Body of pancreas (tissue), 4 donors: ENCODE measurements at regions not wholly inside any gene's neighbourhood (a gene's known extent, or its start where the extent isn't known, plus 50 kb on each side); places are given as distances from the start of the nearest gene placed in this dataset.

Experiments used
- POLR2A ChIP-seq, 3 donors: fragments of 450-650 bp; IDR thresholded peaks; one replicate each; pipeline ENCODE4 v1.6.1; 2016; ENCODE audit warnings: antibody characterized with exemption in 3 of 3, mild to moderate bottlenecking in 2 of 3
- TF ChIP-seq, protein P1 (sequence below), 7 experiments: fragments of 450-650 bp in 4 of 7; fragments of 200-600 bp in 3 of 7; sonication (generic) in 3 of 7; IDR thresholded peaks; one replicate each; pipeline ENCODE4 v1.5.1; 2016 to 2019; ENCODE audit warnings: antibody characterized with exemption in 7 of 7

DNA sequence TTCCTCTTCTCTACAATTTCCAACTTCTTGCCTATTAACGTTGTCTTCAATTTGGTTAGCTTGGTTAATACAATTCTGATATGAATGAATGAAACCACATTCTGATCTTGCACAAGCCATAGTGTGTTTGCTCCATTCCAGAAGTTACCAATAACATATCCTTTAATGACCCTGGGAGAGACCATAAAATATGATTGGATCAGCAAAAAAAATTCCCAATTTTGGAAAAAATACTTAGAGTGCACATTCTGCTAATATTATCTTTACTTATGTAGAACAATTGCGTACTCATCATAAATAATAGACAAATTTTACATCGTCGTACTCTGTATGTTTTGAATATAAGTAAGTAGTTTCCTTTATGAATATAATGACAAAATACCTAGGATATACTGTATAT lies 117.2 kb downstream of the SLITRK5 start:
- TF ChIP-seq, protein P1, sequence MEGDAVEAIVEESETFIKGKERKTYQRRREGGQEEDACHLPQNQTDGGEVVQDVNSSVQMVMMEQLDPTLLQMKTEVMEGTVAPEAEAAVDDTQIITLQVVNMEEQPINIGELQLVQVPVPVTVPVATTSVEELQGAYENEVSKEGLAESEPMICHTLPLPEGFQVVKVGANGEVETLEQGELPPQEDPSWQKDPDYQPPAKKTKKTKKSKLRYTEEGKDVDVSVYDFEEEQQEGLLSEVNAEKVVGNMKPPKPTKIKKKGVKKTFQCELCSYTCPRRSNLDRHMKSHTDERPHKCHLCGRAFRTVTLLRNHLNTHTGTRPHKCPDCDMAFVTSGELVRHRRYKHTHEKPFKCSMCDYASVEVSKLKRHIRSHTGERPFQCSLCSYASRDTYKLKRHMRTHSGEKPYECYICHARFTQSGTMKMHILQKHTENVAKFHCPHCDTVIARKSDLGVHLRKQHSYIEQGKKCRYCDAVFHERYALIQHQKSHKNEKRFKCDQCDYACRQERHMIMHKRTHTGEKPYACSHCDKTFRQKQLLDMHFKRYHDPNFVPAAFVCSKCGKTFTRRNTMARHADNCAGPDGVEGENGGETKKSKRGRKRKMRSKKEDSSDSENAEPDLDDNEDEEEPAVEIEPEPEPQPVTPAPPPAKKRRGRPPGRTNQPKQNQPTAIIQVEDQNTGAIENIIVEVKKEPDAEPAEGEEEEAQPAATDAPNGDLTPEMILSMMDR (IDR thresholded peaks at IDR 0.05): no peak
- no peak for TF ChIP-seq POLR2A (IDR thresholded peaks at IDR 0.05)
